Suprapubic skin (tissue), 4 donors: ENCODE measurements at regions not wholly inside any gene's neighbourhood (a gene's known extent, or its start where the extent isn't known, plus 50 kb on each side); places are given as distances from the start of the nearest gene placed in this dataset.

Experiments
- DNase-seq, 2 donors: peaks; one replicate each; pipeline ENCODE4 v3.0.0-alpha.2; 2019; ENCODE audit warnings: low spot score in 2 of 2
- H3K27ac ChIP-seq: fragments of 200-600 bp; sonication (generic); one replicate; pipeline ENCODE4 v1.5.1; 2019
- H3K27me3 ChIP-seq: fragments of 200-600 bp; sonication (generic); one replicate; pipeline ENCODE4 v1.5.1; 2019
- H3K36me3 ChIP-seq: fragments of 200-600 bp; sonication (generic); one replicate; pipeline ENCODE4 v1.5.1; 2019
- H3K4me1 ChIP-seq: fragments of 200-600 bp; sonication (generic); one replicate; pipeline ENCODE4 v1.5.1; 2019
- H3K4me3 ChIP-seq: fragments of 200-600 bp; sonication (generic); one replicate; pipeline ENCODE4 v1.5.1; 2019; ENCODE audit warnings: mild to moderate bottlenecking
- H3K9me3 ChIP-seq: fragments of 200-600 bp; sonication (generic); one replicate; pipeline ENCODE4 v1.5.1; 2019
- CTCF ChIP-seq, 2 donors: fragments of 200-600 bp in 1 of 2; fragments of 450-650 bp in 1 of 2; sonication (generic) in 1 of 2; IDR thresholded peaks; one replicate each; pipeline ENCODE4 v1.5.1; 2016 to 2019; ENCODE audit warnings: antibody characterized with exemption in 2 of 2, mild to moderate bottlenecking in 1 of 2, moderate library complexity in 1 of 2
- EP300 ChIP-seq: sonication (generic); formaldehyde crosslinking; IDR thresholded peaks from one replicate; pipeline ENCODE4 v1.6.1; 2017; ENCODE audit warnings: antibody characterized with exemption
- POLR2A ChIP-seq, 2 donors: fragments of 450-650 bp; IDR thresholded peaks; one replicate each; pipeline ENCODE4 v1.6.1; 2017; ENCODE audit warnings: antibody characterized with exemption in 2 of 2, mild to moderate bottlenecking in 2 of 2, moderate library complexity in 2 of 2
- POLR2AphosphoS5 ChIP-seq, 3 donors: sonication (generic); formaldehyde crosslinking; IDR thresholded peaks; one replicate each; pipeline ENCODE4 v1.6.1; 2017; ENCODE audit warnings: antibody characterized with exemption in 3 of 3
- WGBS: methylation state at CpG from one replicate; pipeline ENCODE4 v1.1.5; 2018; 5-methylcytosine and 5-hydroxymethylcytosine counted together

- Histone ChIP-seq H3K36me3 (no peaks in the 10 kb centered on the region), H3K9me3 (peaks cover 6% of the 10 kb centered on the region), H3K27ac (no peak overlapping the region), H3K27me3 (no peaks in the 10 kb centered on the region), H3K4me1 (no peaks in the 10 kb centered on the region), H3K4me3 (no peak overlapping the region)
- no peak for TF ChIP-seq CTCF (IDR thresholded peaks at IDR 0.05)
- TF ChIP-seq POLR2A (IDR thresholded peaks at IDR 0.05) = no peak
- no peak for TF ChIP-seq EP300
- no peak for TF ChIP-seq POLR2AphosphoS5 (IDR thresholded peaks at IDR 0.05)
- no peak for DNase-seq
- WGBS = 13% methylated on average over 1 of the region's 1 CpG
Measured at GRCh38 chr3:189449084-189449483, 182.1 kb upstream of the TP63 start.

DNA sequence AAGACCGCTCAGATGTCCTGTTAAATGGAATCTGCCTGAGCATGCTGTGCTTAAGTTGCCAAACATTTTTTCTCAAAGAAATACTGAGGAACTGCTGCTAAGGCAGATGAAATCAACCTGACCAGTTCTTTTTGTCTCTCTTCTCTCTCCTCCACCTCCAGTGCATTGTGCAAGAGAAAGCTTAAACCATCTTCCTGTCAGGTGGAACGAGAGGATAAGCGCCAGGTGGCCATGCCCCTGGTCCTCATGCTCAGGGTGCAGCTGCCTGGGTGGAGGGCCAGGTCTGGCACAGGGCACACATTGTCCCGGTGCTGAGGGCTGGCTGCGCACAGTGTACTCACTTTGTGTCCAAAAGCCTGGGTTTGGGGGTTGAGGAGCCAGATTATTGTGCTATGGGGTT, 176.2 kb upstream of the TP63 start:
- H3K27ac ChIP-seq = no peak overlapping the region
- H3K36me3 ChIP-seq = no peaks in the 10 kb centered on the region
- no peak for DNase-seq
- TF ChIP-seq POLR2A (IDR thresholded peaks at IDR 0.05) (no peak), CTCF (IDR thresholded peaks at IDR 0.05) (no peak), EP300 (no peak), POLR2AphosphoS5 (IDR thresholded peaks at IDR 0.05) (no peak)
- 61% methylated on average over 5 of the region's 5 CpGs for whole genome bisulfite sequencing
- H3K4me3 ChIP-seq = no peak overlapping the region
- H3K27me3 ChIP-seq = no peaks in the 10 kb centered on the region
- no peaks in the 10 kb centered on the region for H3K9me3 ChIP-seq
- peaks cover 16% of the 10 kb centered on the region for H3K4me1 ChIP-seq

DNA sequence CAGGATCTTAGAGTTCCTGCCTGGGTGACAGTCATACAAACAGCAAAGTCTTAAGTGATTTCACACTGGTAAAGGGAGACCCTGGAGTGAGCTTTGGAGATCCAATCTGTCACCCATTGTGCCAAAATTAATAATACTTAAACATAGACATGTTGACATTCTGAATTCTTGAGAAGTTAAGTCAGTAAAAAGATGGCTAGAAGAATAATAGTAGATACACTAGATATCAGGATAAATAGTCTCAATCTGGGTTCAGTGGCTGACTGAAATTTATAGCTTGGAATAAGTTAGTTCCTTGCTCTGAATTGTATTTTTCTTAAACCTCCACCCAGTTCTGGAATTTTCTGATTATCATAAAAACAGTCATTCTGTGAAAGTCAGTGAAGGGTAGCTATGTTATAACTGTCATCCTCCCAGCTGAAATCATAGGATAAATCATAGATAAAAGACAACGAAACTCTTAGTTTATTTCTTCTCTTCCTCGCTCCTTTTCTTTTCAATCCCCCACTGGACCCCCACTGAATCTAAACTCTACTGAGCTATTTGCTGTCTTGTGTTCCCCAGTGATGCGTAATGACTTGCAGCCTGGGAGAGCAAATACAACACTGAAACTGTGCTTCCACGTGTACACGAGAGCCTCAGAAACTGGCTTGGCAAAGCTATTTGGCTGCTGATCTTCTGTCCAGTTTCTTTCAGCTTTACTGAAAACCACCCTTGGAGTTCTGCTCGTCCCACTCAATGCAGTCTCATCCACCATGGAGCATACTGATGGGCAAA, 175.4 kb upstream of the TP63 start:
- H3K36me3 ChIP-seq = no peaks in the 10 kb centered on the region

DNA sequence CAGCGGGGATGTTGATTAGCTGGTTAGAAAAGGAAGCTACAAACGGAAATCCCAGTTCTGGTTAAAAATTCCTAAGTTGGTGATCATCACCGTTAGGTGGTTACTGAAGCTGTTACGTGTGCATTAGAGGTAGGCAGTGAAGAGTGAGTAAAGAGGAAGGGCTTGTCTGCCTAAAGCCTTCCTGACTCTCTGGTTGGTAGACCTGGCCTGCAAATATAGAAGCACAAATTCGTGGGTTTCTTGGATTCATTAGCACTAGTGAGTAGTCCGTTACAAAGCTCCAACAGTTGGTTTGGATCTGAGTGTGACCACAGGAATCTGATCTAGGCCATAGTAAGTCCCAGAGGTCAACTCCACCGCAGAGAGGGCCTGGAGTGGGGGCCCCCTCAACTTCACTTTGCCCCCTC, 174.0 kb upstream of the TP63 start:
- Histone ChIP-seq H3K4me3 (no peak overlapping the region), H3K9me3 (no peaks in the 10 kb centered on the region), H3K4me1 (peaks cover 16% of the 10 kb centered on the region), H3K27ac (no peak overlapping the region), H3K27me3 (no peaks in the 10 kb centered on the region), H3K36me3 (no peaks in the 10 kb centered on the region)
- WGBS = 76% methylated on average over 7 of the region's 7 CpGs
- no peak for DNase-seq
- TF ChIP-seq CTCF (IDR thresholded peaks at IDR 0.05) (no peak), EP300 (no peak)

More for the DNA sequence above, 175.4 kb upstream of the TP63 start:
- Histone ChIP-seq H3K4me1 (peaks cover 16% of the 10 kb centered on the region), H3K4me3 (no peak overlapping the region), H3K9me3 (no peaks in the 10 kb centered on the region), H3K27me3 (no peaks in the 10 kb centered on the region), H3K27ac (no peak overlapping the region)
- TF ChIP-seq CTCF (IDR thresholded peaks at IDR 0.05) = no peak
- TF ChIP-seq POLR2AphosphoS5 (IDR thresholded peaks at IDR 0.05) = no peak
- TF ChIP-seq EP300 = no peak
- TF ChIP-seq POLR2A (IDR thresholded peaks at IDR 0.05) = no peak
- no peak for DNase-seq
- 87% methylated on average over 6 of the region's 6 CpGs for WGBS

- no peaks in the 10 kb centered on the region for H3K36me3 ChIP-seq
- TF ChIP-seq POLR2AphosphoS5 (IDR thresholded peaks at IDR 0.05) (no peak), CTCF (IDR thresholded peaks at IDR 0.05) (no peak), EP300 (no peak), POLR2A (IDR thresholded peaks at IDR 0.05) (no peak)
- WGBS = 79% methylated on average over 9 of the region's 9 CpGs
- H3K27me3 ChIP-seq = no peaks in the 10 kb centered on the region
- H3K9me3 ChIP-seq = no peaks in the 10 kb centered on the region
- no peak overlapping the region for H3K27ac ChIP-seq
- H3K4me3 ChIP-seq = no peak overlapping the region
- peaks cover 16% of the 10 kb centered on the region for H3K4me1 ChIP-seq
- no peak for DNase-seq
Measured at GRCh38 chr3:189457631-189458412, 173.4 kb upstream of the TP63 start.
